HG02884 (cell line): ENCODE measurements at regions not wholly inside any gene's neighbourhood (a gene's known extent, or its start where the extent isn't known, plus 50 kb on each side); places are given as distances from the start of the nearest gene placed in this dataset.
"Not testable (repeated sequence)": the region's sequence is repeated elsewhere in the genome, so short reads cannot be mapped to it uniquely, and the experiment has no call there.

ENCODE experiments used
- ATAC-seq: cut with Tn5 transposase; IDR thresholded peaks from one replicate; pipeline ENCODE4 v1.9.1; 2021; ENCODE audit warnings: mild to moderate bottlenecking, moderate library complexity; ENCODE audit not compliant: unreplicated experiment

DNA sequence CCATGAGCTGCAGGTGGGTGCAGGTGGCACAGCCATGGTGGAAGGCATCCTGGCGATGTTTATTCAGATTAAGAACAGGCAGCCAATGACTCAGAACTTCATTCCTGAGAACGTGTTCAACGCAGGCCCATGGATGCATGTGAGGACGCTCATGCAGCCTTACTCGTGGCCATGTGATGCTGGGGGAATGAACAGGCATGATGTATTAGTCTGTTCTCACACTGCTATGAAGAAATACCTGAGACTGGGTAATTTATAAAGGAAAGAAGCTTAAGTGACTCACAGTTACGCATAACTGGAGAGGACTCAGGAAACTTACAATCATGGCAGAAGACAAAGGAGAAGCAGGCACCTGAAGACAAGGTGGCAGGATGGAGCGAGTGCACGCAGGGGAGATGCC is 146.6 kb downstream of the RNASET2 start:
- ATAC-seq, result no peak

DNA sequence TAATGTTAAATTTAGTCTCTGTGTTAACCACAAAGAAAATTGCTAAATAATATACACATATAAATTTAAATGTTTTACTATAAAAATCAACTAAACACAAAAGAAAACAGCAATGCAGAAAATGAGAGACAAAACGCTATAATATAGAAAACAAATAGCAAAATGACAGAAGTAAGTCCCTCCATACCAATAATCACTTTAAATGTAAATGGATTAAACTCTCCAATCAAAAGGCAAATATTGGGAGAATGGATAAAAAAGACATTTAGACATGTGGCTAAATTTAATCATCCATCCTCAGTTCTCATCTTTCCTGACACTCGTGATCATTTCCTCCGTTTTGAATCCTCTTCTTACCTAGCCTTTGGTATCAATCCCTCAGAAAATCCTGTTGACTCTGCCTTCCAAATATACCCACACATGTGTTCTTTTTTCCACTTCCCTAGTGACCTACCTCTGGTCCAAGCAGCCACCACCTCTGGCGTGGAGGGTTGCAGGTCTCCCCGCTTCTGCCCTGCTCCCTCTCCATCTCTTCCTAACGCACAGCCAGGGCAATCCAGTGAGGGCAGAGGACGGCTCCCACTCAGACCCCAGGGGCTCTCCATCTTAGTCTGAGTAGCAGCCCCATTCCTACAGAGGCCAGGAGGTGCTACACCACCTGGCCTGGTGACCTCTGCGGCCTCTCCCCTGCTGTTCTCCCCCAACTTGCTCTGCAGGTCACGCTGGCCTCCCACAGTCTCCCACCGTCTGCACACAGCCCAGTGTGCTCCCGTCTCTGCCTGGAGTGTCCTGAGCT is 149.2 kb downstream of the RNASET2 start:
- ATAC-seq, result no peak

DNA sequence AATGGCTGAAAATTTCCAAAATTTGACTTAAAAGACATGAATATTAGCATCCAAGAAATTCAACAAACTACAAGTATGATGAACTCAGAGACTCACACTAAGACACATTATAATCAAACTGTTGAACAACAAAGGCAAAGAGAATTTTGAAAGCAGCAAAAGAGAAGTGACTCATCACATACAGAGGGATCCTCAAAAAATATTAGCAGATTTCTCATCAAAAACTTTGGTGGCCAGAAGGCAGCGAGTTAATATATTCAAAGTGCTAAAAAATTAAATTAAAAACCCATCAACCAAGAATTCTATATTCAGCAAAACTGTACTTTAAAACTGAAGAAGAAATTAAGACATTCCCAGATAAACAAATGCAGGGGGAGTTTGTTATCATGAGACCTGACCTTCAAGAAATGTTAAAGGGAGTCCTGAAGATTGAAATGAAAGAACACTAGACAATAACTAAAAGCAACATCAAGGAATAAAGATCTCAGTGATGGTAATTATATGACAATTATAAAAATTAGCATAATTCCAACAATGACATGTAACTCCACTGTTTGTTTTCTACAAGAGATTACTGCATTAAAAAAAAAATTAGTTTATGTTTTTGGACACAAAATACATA is 150.0 kb downstream of the RNASET2 start:
- no peak for ATAC-seq

DNA sequence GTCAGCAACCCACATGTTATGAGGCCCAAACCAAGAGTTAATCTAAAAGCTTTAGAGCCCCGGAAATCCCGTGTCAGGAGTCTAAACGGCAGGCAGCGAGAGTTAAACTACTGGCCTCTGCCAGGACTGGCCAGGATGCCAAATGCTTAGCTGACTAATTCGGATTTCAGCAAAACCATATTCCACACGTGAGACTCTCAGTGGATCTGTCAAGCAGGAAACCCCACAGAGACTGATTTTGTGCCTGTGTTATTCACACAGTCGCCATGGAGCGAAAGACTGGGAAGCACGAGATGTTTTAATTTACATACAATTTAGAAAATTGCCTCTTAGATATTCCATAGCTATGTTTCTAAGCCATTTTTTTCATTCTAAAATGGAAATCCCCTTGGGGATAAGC is 152.9 kb downstream of the RNASET2 start:
- no peak for ATAC-seq

DNA sequence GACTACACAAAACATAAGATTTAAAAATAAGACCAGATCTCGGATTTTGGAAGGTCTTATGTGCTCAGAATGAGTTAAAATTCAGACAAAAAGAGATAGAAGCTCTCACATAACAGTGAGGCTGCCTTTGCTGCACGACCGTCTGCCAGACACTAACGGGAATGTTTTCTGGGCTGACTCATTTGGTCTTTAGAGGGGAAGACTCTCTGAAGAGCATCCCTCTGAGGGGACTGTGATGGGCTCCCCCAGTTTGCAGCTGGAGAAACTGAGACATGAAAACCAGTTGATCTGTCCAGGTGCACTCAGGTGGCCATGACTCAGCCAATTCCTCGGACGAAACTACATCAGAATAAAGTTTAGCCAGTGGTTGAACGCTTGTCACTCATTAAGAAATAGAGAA is 153.9 kb downstream of the RNASET2 start:
- ATAC-seq, result no peak

DNA sequence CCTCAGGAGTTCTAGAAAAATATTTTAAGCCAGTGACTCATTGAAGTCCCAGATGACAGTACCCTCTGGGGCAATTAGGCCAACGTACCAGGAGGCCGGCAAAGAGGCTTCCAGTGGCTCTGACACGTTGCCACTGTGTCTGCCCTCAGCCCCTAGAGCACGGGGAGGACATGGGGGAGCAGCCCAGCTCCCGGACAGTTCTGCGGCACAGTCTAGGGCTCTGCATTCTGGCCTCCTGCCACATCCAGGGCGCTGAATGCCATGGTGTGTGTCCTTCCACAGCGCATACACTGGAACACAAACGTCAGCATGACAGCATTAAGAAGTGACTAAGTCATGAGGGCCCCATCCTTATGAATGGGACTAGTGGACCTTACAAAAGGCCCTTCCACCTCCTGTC is 156.2 kb downstream of the RNASET2 start:
- no peak for ATAC-seq

DNA sequence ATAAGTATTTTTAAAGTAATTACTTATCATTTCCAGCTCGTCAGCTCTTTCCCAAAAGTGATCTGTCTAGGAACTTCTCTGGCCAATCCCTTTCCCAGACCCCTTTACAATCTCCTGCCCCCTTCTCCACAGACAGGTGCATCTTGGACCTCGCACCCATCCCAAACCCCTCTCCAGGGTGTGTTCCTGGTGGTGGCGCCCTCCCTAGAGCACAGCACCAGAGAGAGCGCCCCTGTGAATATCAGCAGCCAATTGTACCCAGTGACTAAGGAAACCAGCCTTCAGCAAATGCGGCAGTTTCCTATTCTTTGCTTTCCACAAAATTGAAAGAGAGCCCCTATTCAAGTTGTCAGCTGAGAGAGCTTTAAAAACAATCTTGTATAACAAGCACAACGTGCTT is 157.7 kb downstream of the RNASET2 start:
- no peak for ATAC-seq

DNA sequence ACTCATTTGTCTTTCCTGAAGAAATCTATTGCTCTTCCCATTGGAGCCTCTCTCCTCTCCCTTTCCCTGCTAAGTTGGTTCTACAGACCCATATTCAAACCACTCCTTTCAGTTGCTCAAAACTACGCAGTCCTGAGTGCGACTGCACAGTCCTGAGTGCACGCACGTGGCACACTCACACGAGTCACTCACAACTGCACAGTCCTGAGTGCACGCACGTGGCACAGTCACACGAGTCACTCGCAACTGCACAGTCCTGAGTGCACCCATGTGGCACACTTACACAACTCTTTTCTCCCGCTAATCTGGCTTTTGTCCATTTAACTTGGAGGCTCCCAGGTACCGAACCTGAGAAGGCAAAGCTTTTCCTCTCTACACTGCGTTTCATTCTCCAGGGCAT is 159.7 kb downstream of the RNASET2 start:
- no peak for ATAC-seq

DNA sequence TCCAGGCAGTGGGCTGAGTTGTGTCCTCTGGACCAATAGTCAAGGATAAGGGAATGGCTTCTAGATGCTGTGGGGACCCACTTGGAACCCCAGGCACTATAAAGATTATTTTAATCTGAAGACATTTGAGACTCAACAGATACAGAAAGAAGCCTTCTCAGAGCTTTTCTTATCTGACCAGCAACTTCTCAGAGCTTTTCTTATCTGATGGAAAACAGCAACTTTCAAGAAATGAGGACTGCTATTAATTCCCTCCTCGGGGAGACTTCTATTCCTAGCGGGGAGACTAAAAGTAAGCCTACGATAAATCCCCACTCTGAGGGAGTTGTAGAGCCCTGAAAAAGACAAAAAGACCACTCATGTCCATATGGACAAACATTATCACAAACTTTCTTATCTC is 160.5 kb downstream of the RNASET2 start:
- no peak for ATAC-seq

DNA sequence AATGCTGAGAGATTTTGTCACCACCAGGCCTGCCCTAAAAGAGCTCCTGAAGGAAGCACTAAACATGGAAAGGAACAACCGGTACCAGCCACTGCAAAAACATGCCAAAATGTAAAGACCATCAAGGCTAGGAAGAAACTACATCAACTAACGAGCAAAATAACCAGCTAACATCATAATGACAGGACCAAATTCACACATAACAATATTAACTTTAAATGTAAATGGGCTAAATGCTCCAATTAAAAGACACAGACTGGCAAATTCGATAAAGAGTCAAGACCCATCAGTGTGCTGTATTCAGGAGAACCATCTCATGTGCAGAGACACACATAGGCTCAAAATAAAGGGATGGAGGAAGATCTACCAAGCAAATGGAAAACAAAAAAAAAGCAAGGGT is 163.8 kb upstream of the RPS6KA2 start:
- not testable (repeated sequence) for ATAC-seq

DNA sequence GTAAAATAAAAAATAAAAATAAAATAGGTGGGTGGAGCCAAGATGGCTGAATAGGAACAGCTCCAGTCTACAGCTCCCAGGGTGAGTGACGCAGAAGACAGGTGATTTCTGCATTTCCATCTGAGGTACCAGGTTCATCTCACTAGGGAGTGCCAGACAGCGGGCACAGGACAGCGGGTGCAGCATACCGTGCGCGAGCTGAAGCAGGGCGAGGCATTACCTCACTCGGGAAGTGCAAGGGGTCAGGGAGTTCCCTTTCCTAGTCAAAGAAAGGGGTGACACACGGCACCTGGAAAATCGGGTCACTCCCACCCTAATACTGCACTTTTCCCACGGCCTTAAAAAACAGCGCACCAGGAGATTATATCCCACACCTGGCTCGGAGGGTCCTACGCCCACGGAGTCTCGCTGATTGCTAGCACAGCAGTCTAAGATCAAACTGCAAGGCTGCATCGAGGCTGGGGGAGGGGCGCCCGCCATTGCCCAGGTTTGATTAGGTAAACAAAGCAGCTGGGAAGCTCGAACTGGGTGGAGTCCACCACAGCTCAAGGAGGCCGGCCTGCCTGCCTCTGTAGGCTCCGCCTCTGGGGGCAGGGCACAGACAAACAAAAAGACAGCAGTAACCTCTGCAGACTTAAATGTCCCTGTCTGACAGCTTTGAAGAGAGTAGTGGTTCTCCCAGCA is 161.9 kb upstream of the RPS6KA2 start:
- ATAC-seq, result not testable (repeated sequence)

DNA sequence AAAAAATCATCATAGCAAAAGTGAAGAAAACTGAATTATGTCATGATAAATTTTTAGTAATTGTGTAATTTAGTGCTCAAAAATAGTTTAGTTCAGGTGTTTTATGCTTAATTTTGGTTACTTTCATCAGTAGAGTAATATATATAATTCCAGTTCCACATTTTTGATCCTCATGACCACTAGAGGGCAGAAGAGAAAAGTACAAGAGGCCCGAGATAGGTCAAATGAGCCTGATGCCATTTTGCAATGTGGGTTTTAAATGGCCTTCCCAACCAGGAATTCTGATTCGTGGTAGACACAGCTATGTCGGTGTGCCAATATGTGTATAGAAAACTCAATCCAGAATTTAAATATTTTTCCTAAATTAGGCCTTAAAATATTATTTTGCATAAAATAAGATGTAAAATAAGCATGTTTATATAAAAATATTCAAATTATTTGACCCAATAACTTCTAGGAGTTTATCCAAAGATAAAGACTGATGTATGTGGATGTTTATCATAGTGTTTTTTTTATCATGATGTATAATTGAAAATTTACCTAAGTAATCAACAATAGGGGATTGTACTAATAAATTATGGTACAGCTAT is 159.7 kb upstream of the RPS6KA2 start:
- ATAC-seq, result no peak

DNA sequence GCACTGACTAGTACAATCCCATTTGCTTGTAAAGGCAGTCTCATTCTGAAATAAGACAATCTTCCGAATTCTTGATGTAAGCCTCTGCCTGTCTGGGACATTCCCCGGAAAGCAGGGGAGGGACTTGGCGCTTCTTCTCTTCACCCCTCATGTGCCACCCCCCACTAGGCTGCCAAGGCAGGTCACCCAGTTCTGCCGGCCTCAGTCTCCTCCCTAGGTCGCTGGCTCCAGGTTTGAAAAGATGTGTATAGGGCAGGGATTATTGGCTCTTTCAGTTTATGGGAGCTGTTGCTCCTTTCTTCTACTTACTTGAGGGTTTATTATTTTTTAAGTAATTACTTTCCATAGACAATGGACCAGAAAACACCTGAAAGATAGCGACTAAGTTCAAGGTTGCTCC is 158.1 kb upstream of the RPS6KA2 start:
- ATAC-seq, result no peak

DNA sequence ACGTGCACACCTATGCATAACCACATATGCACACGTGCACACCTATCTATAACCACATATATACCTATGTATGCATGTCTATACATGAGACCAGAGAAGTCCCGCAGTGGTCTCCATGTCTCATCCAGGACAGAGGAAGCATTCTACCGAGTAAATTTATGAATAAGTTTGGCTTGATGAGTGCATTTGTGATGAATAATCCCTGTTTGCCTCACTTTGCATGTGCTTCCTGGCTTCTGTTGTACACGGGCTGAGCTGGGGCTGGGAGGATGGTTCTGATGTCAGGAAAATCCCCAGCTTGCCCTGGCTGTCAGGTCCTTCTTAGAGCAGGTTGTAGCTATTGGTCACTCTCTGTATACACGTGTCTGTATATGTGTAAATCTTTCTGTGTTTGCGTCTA is 157.6 kb upstream of the RPS6KA2 start:
- no peak for ATAC-seq

DNA sequence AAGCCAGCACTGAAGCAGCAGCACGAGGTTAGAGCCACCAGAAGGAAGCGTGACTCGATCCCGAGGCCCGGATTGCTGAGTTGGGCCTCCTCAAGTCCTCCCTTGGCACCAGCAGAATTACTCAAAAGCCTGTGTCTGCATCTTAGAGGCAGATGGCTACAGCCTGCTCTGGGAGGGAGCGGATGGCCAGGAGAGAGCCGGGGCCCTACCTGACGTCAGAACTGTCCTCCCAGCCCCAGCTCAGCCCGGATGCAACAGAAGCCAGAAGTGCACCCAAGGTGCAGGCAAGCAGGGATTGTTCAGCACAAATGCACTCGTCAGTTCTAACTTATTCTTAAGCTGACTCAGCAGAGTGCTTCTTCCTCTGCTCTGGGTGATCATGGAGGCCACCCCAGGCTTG is 155.5 kb upstream of the RPS6KA2 start:
- no peak for ATAC-seq

DNA sequence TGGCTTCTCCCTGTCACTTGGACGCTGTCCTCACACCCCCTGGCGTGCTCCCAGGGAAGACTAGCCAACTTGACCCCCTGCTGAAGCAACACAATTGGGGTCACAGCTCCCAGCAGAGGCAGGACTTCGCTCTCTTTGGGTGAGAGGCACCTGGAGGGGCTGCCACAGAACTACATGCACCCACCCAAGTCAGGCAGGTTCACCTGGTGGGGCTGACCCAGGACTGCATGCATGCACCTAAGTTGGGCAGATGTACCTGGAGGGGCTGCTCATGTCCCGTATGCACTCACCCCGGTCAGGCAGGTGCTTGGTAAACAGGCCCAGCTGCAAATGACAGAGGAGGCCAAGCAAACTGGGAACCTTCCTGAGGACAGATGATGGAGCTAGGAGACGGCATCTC is 154.3 kb upstream of the RPS6KA2 start:
- ATAC-seq, result no peak

DNA sequence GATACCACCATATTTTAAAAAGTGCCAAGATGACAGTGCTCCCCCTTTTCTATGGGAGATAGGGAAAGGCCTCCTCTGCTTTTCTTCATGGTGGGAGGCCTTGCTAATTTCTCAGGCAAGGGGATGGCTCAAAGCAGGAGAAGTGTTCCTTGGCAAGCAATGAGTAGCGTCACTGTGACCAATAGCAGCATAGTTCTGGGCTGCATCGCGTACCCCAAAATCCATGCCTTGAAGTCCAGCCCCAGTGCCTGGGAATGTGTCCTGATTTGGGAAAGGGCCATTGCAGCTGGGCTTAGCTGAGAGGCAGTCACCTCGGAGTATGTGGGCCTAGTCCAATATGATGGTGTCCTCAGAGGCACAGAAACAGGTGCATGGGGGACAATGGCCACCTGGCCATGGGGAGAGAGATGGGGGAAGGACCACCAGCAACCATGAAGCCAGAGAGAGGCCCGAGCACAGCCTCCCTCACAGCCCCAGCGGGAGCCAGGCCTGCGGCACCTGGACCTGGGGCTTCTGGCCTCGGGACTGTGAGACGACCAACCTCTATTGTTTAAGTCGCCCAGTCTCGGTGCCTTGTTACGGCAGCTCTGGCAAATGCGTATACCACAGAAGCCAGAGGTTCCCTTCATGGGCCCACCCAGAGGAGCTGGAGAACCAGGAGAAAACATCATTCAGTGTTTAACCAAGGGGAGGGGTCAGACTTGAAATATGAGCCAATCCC is 153.1 kb upstream of the RPS6KA2 start:
- no peak for ATAC-seq

DNA sequence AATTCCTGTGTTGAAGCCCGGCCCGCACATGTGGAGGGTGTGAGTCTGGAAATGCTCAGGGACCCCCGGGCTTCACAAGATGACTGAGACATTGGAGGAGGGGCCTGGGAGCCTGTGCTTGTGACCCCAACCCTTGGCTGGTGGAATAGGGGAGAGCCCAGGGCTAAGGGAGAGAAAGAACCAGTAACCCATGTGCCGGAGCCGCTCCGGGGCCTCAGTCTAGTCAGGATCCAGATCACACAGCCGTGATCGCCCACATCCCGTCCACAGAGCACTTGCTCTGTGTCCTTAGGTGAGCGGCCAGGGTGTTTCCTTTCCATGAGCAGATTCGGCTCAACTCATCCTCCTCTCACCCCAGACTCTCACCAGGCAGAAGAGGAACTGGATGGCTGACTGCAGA is 152.3 kb upstream of the RPS6KA2 start:
- ATAC-seq, result no peak

DNA sequence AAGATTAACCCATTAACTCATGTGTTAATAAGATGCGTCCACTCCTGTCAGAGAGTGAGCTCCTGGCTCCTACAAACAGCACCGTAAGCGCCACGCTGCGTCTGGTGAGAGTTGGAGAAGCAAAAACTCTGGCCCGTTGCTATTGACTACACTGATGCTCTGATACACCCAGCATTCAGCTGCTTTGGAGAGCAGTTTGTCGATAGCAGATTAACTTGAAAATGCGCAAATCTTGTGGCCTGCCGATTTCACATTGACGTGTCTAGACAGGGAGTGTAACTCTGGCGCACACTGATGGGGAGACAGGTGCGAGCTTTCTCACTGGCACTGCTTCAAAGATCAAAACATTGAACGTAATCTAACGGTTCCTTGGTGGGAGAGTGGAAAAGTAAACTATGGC is 151.7 kb upstream of the RPS6KA2 start:
- ATAC-seq, result no peak

DNA sequence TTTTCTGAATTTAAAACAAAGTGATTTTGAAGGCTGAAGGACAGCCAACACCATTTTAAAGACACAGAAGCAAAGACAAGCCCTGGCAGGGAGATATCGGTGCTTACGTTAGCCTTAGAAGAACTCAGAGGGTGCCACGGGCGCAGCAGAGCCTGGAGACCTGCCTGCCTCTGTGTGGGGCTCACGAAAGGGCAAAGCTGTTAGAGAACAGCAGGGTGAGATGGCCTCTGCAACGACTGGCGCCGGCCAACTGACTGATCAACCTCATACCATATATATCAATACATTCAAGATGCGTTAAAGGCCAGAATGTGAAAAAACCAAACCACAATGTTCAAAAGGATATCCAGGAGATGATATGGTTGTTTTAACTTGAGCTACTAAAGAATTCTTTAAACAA is 151.0 kb upstream of the RPS6KA2 start:
- ATAC-seq, result no peak

DNA sequence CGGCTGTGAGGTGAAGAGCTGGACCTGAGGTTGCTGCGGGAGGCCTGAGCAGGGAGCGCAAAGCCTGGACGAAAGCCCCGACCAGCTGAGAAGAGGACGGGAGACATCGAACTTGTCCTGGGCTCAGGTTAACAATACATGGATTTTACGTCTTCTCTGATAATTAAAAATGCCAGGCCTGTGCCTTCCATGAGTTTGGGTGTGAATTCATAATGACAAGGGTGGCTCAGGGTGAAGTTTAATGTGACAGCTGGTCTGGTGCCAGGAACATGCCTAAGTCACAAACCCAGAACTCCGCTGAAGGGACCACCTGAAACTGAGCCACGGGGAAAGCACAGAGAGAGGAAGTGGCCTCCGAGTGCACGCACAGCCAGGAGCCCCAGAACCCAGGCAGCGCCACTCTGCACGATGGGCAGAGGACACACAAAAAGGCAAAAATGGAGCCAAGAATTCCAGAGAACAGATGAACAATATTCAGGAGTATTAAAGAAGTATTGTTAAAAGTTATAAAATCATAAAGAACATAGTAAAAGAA is 150.1 kb upstream of the RPS6KA2 start:
- no peak for ATAC-seq
